ENCODE measurements at regions not wholly inside any gene's neighbourhood (a gene's known extent, or its start where the extent isn't known, plus 50 kb on each side); places are given as distances from the start of the nearest gene placed in this dataset.

GRCh38 chr12:114882083-114882482 lies 198.1 kb upstream of the TBX3 start:
- no peak for FAIRE-seq
- Histone ChIP-seq H3K4me3 (replicated peaks in 1 of 3; ENCODE audit: insufficient read depth in 1 of 3, low read depth in 1 of 3, low read length in 3 of 3) (no peak overlapping the region), H3K4me2 (ENCODE audit: insufficient read depth, low read length) (no peak overlapping the region), H4K20me1 (replicated peaks; ENCODE audit: control insufficient read depth, extremely low read depth, insufficient read depth, low read length) (no peaks in the 10 kb centered on the region), H3K9me1 (replicated peaks; ENCODE audit: control insufficient read depth, extremely low read depth, insufficient read depth, low read length) (no peaks in the 10 kb centered on the region), H3K4me1 (ENCODE audit: control insufficient read depth, extremely low read depth, insufficient read depth, low read length) (no peaks in the 10 kb centered on the region), H3K36me3 (ENCODE audit: control insufficient read depth in 2 of 2, extremely low read depth in 1 of 2, insufficient read depth in 2 of 2, low read length in 2 of 2) (no peaks in the 10 kb centered on the region), H3K27ac (ENCODE audit: insufficient read depth, low read depth, low read length) (no peak overlapping the region), H3K27me3 (ENCODE audit: control insufficient read depth in 2 of 2, insufficient read depth in 2 of 2, low read length in 2 of 2) (no peaks in the 10 kb centered on the region), H3K9ac (replicated peaks; ENCODE audit: extremely low read depth, insufficient read depth, low read length) (no peak overlapping the region), H3K79me2 (ENCODE audit: control insufficient read depth, insufficient read depth, low read length) (no peaks in the 10 kb centered on the region), H2AFZ (ENCODE audit: low read depth, low read length) (no peak overlapping the region), H3K9me3 (replicated peaks; ENCODE audit: control insufficient read depth, insufficient read depth, low read length) (peaks cover 9% of the 10 kb centered on the region)
- intact Hi-C loops (cut with micrococcal nuclease): no loop called here
- dilution Hi-C loops (cut with MboI; ENCODE audit: extremely low pct_ligation_motif_present, low sequenced_read_pairs): no loop called here
- no TSS peak for BruUV-seq (replicated peaks)
- DNase-seq (ENCODE audit: low read depth, low spot score): no peak
- ChIA-PET POLR2A (no interaction called here), CTCF (no interaction called here)
- no peak for TF ChIP-seq CTCF (IDR thresholded peaks at IDR 0.05; ENCODE audit: extremely low read depth in 1 of 2, insufficient read depth in 1 of 2, low read depth in 1 of 2, low read length in 2 of 2)
- no peak for TF ChIP-seq POLR2A (IDR thresholded peaks at IDR 0.05; ENCODE audit: low read depth, low read length)
- TF ChIP-seq JUN (IDR thresholded peaks at IDR 0.05; ENCODE audit: borderline replicate concordance, insufficient read depth, insufficient read length, low read depth): no peak
- TF ChIP-seq, protein P1, sequence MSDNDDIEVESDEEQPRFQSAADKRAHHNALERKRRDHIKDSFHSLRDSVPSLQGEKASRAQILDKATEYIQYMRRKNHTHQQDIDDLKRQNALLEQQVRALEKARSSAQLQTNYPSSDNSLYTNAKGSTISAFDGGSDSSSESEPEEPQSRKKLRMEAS (IDR thresholded peaks at IDR 0.05; ENCODE audit: insufficient read depth, insufficient read length): no peak
- no peak for TF ChIP-seq EZH2 (IDR thresholded peaks at IDR 0.05; ENCODE audit: borderline replicate concordance, low read depth, low read length, severe bottlenecking)
- no peak for TF ChIP-seq GATA2 (IDR thresholded peaks at IDR 0.05; ENCODE audit: insufficient read depth, insufficient read length, low read depth, low read length)
- TF ChIP-seq POLR2AphosphoS5 (IDR thresholded peaks at IDR 0.05; ENCODE audit: insufficient read depth, low read depth, low read length): no peak
- TF ChIP-seq FOS (IDR thresholded peaks at IDR 0.05; ENCODE audit: borderline replicate concordance, insufficient read depth, low read length): no peak
- TF ChIP-seq MYC (IDR thresholded peaks at IDR 0.05; ENCODE audit: low read depth, low read length): no peak

All from endothelial cell of umbilical vein (primary cell).